Mesendoderm (in vitro differentiated cells): ENCODE measurements at regions not wholly inside any gene's neighbourhood (a gene's known extent, or its start where the extent isn't known, plus 50 kb on each side); places are given as distances from the start of the nearest gene placed in this dataset.

Source experiments
- DNase-seq: peaks from one replicate; pipeline ENCODE4 v3.0.0; 2013
- H2AK5ac ChIP-seq: 2 replicates; pipeline ENCODE4 v1.6.1; 2013; ENCODE audit warnings: low read length, inconsistent platforms
- H2BK120ac ChIP-seq: 2 replicates; pipeline ENCODE4 v1.6.1; 2013; ENCODE audit warnings: low read depth, mild to moderate bottlenecking, low read length, moderate library complexity, mixed read lengths
- H2BK15ac ChIP-seq: replicated peaks from 2 replicates; pipeline ENCODE4 v1.6.1; 2013; ENCODE audit warnings: low read depth, mild to moderate bottlenecking, moderate library complexity
- H2BK5ac ChIP-seq: 2 replicates; pipeline ENCODE4 v1.6.1; 2013; ENCODE audit warnings: low read length, inconsistent platforms
- H3K18ac ChIP-seq: 2 replicates; pipeline ENCODE4 v1.6.1; 2013; ENCODE audit warnings: mild to moderate bottlenecking, low read length, mixed read lengths
- H3K23ac ChIP-seq: one replicate; pipeline ENCODE4 v1.6.1; 2013; ENCODE audit warnings: low read length
- H3K27ac ChIP-seq: 2 replicates; pipeline ENCODE4 v1.5.1; 2013; ENCODE audit warnings: low read depth, mild to moderate bottlenecking, inconsistent platforms, low read length, moderate library complexity
- H3K27me3 ChIP-seq: 2 replicates; pipeline ENCODE4 v1.6.1; 2013; ENCODE audit warnings: low read length, control low read depth, mild to moderate bottlenecking, inconsistent platforms; ENCODE audit not compliant: insufficient read depth, poor library complexity
- H3K36me3 ChIP-seq: 2 replicates; pipeline ENCODE4 v1.6.1; 2013; ENCODE audit warnings: low read length, inconsistent platforms; ENCODE audit not compliant: control insufficient read depth, insufficient read depth
- H3K4ac ChIP-seq: one replicate; pipeline ENCODE4 v1.6.1; 2013; ENCODE audit warnings: low read depth, mild to moderate bottlenecking, low read length, moderate library complexity
- H3K4me1 ChIP-seq: 2 replicates; pipeline ENCODE4 v1.6.1; 2013; ENCODE audit warnings: low read depth, low read length, inconsistent platforms; ENCODE audit not compliant: control insufficient read depth
- H3K4me2 ChIP-seq: 2 replicates; pipeline ENCODE4 v1.6.1; 2013; ENCODE audit warnings: low read length
- H3K4me3 ChIP-seq: 2 replicates; pipeline ENCODE4 v1.5.1; 2013; ENCODE audit warnings: mild to moderate bottlenecking, low read length
- H3K56ac ChIP-seq: one replicate; pipeline ENCODE4 v1.6.1; 2013; ENCODE audit warnings: low read length
- H3K79me1 ChIP-seq: 2 replicates; pipeline ENCODE4 v1.6.1; 2013; ENCODE audit warnings: low read length, inconsistent platforms
- H3K79me2 ChIP-seq: 2 replicates; pipeline ENCODE4 v1.6.1; 2013; ENCODE audit warnings: mild to moderate bottlenecking, low read length; ENCODE audit not compliant: control insufficient read depth, insufficient read depth
- H3K9ac ChIP-seq: 2 replicates; pipeline ENCODE4 v1.6.1; 2013; ENCODE audit warnings: low read length, inconsistent platforms
- H4K5ac ChIP-seq: one replicate; pipeline ENCODE4 v1.6.1; 2013; ENCODE audit warnings: low read length
- H4K8ac ChIP-seq: one replicate; pipeline ENCODE4 v1.6.1; 2013; ENCODE audit warnings: low read depth, mild to moderate bottlenecking, control low read depth, low read length, moderate library complexity
- WGBS: extraction: QIAGEN DNeasy Blood & Tissue Kit; methylation state at CpG from one replicate; pipeline ENCODE4 v1.1.7; 2013; ENCODE audit warnings: low lambda C conversion rate, missing lambda C conversion rate; ENCODE audit not compliant: insufficient coverage; ENCODE audit errors: extremely low coverage; 5-methylcytosine and 5-hydroxymethylcytosine counted together

DNA sequence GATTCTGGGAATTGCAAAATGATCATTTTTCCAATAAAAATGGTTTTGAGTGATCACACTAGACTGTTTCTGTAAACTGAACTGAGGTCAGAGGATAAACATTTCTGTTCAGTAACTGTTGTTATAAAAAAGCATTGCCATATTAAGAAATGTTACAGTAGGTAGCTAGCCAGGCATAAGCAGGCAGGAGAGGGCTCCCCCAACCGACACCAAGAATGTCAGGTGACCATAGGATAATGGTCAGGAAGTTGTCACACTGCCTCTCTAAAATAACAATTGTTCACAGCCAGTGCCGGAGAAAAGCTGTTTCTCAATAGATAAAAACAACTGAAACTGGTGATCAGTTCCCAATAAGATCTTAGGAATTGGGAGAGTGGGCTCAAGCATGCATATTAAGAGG lies 306.2 kb upstream of the SLIT2 start:
- no CpG with 5 or more reads among the region's 2 CpGs for WGBS
- Histone ChIP-seq H2AK5ac (no peak overlapping the region), H2BK15ac (no peak overlapping the region), H3K27ac (no peak overlapping the region), H3K4me3 (no peak overlapping the region), H2BK5ac (no peak overlapping the region), H4K8ac (no peak overlapping the region), H3K36me3 (no peaks in the 10 kb centered on the region), H3K4me1 (peaks cover 4% of the 10 kb centered on the region), H3K56ac (no peak overlapping the region), H3K79me2 (no peaks in the 10 kb centered on the region), H3K23ac (no peak overlapping the region), H3K27me3 (no peaks in the 10 kb centered on the region), H3K4me2 (no peak overlapping the region), H3K9ac (no peak overlapping the region), H4K5ac (no peak overlapping the region), H3K4ac (no peak overlapping the region), H3K79me1 (no peaks in the 10 kb centered on the region), H2BK120ac (no peak overlapping the region), H3K18ac (no peak overlapping the region)
- DNase-seq: peak; percentile 5

DNA sequence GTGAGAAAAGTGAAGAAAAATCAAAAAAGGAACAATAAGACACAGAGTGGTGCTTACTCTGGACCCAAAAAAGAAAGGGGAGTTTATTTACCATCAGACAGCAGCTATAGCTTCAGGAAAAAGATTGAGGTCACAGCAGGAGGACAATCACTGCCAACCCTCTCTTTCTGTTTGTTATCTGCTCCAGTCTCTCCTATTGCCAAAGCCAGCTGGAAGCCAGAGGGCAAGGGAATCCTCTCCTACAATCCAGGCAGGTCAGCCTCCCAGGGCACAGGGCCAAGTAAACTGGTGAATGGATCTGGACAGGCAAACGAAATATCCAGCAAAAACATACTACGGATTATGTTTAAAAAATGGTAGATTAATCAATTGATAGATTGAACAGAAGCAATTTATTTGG lies 306.9 kb upstream of the SLIT2 start:
- no peak overlapping the region for H3K27ac ChIP-seq
- H3K36me3 ChIP-seq: no peaks in the 10 kb centered on the region
- no peak overlapping the region for H3K23ac ChIP-seq
- no peaks in the 10 kb centered on the region for H3K79me1 ChIP-seq
- no peaks in the 10 kb centered on the region for H3K79me2 ChIP-seq
- DNase-seq: peak; percentile 61
- no peak overlapping the region for H3K4ac ChIP-seq
- H2BK120ac ChIP-seq: no peak overlapping the region
- H3K27me3 ChIP-seq: no peaks in the 10 kb centered on the region
- H4K5ac ChIP-seq: no peak overlapping the region
- H4K8ac ChIP-seq: no peak overlapping the region
- H3K4me2 ChIP-seq: no peak overlapping the region
- H3K9ac ChIP-seq: no peak overlapping the region
- no peak overlapping the region for H2BK5ac ChIP-seq
- peaks cover 4% of the 10 kb centered on the region for H3K4me1 ChIP-seq
- no CpG with 5 or more reads among the region's 2 CpGs for WGBS
- no peak overlapping the region for H3K56ac ChIP-seq
- H3K4me3 ChIP-seq: no peak overlapping the region
- H2BK15ac ChIP-seq: no peak overlapping the region
- no peak overlapping the region for H2AK5ac ChIP-seq
- no peak overlapping the region for H3K18ac ChIP-seq

DNA sequence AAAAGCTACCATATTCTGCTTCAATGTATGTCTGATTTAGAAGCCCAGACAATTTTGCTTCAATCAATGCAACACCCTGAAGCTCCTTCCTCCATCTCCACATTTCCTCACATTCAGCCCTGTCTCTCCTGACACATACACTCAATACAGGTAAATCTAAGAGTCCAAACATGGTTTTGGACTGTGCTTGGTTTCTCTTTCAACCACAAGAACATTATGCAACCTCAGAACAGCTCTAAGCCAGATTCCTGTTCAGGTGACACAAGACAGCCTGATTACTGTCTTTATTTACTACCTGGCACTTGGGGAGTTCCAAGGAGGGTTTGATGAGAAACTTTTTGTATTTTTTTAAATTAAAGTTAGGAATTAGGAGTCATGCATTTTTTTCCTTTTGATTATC lies 307.5 kb upstream of the SLIT2 start:
- Histone ChIP-seq H3K4me3 (no peak overlapping the region), H3K23ac (no peak overlapping the region), H3K79me2 (no peaks in the 10 kb centered on the region), H3K56ac (no peak overlapping the region), H2BK15ac (no peak overlapping the region), H2BK120ac (no peak overlapping the region), H3K4me1 (peaks cover 4% of the 10 kb centered on the region), H3K9ac (no peak overlapping the region), H3K4ac (no peak overlapping the region), H3K18ac (no peak overlapping the region), H3K27ac (no peak overlapping the region), H3K27me3 (no peaks in the 10 kb centered on the region), H3K4me2 (no peak overlapping the region), H4K5ac (no peak overlapping the region), H4K8ac (no peak overlapping the region), H2AK5ac (no peak overlapping the region), H3K79me1 (no peaks in the 10 kb centered on the region), H3K36me3 (no peaks in the 10 kb centered on the region), H2BK5ac (no peak overlapping the region)
- DNase-seq: no peak

DNA sequence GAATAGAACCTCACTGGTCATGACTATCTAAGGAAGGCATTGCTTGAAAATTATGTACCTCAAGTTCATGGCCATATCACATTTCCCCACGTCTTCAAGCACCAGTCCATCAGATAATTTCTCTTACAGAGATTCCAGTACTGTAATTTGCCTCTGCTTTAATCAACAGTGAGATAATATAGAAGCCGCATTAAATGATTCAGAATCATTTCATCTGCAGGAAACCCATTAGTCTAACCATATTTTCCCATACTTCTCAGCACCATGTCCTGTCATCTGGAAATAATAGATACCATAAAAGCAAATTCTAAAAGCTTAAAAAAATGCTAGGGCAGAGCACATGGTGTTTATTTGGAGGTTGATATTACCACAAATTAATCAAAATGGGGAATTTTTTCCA lies 310.3 kb upstream of the SLIT2 start:
- DNase-seq: no peak
- Histone ChIP-seq H3K4me1 (peaks cover 4% of the 10 kb centered on the region), H3K4ac (no peak overlapping the region), H4K5ac (no peak overlapping the region), H3K4me3 (no peak overlapping the region), H3K56ac (no peak overlapping the region), H3K27ac (no peak overlapping the region), H3K79me1 (no peaks in the 10 kb centered on the region), H3K27me3 (no peaks in the 10 kb centered on the region), H3K79me2 (no peaks in the 10 kb centered on the region), H3K18ac (no peak overlapping the region), H4K8ac (no peak overlapping the region), H2BK120ac (no peak overlapping the region), H2AK5ac (no peak overlapping the region), H3K23ac (no peak overlapping the region), H2BK15ac (no peak overlapping the region), H2BK5ac (no peak overlapping the region), H3K36me3 (no peaks in the 10 kb centered on the region), H3K4me2 (no peak overlapping the region), H3K9ac (no peak overlapping the region)
- no CpG with 5 or more reads among the region's 2 CpGs for WGBS

DNA sequence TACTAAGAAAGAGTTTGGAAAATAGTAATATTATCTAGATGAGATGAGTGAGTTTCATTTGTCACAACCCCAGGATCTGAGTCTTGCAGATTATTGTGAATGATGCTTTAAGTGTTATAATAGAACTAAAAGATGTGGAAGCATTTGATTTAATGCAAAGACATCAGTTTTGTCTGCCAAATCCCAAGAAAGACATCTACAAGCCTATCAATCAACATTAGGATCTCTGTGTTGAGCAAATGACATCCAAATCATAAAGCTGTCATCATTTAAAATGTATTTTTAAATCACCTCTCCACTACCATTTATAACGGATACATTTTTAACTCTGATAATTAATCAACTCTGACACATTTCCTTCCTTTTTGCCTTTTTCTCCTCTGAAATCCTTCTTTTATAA lies 310.8 kb upstream of the SLIT2 start:
- H2BK120ac ChIP-seq: no peak overlapping the region
- H3K18ac ChIP-seq: no peak overlapping the region
- 100% methylated on average over 1 of the region's 1 CpG for WGBS
- no peak overlapping the region for H2BK5ac ChIP-seq
- no peak for DNase-seq
- no peak overlapping the region for H3K4me2 ChIP-seq
- H3K79me2 ChIP-seq: no peaks in the 10 kb centered on the region
- no peak overlapping the region for H4K5ac ChIP-seq
- H3K56ac ChIP-seq: no peak overlapping the region
- no peak overlapping the region for H3K4me3 ChIP-seq
- no peak overlapping the region for H4K8ac ChIP-seq
- H3K9ac ChIP-seq: no peak overlapping the region
- H3K27ac ChIP-seq: no peak overlapping the region
- peaks cover 4% of the 10 kb centered on the region for H3K4me1 ChIP-seq
- H3K4ac ChIP-seq: no peak overlapping the region
- H3K79me1 ChIP-seq: no peaks in the 10 kb centered on the region
- H3K23ac ChIP-seq: no peak overlapping the region
- no peak overlapping the region for H2BK15ac ChIP-seq
- H3K36me3 ChIP-seq: no peaks in the 10 kb centered on the region
- H3K27me3 ChIP-seq: no peaks in the 10 kb centered on the region
- no peak overlapping the region for H2AK5ac ChIP-seq

DNA sequence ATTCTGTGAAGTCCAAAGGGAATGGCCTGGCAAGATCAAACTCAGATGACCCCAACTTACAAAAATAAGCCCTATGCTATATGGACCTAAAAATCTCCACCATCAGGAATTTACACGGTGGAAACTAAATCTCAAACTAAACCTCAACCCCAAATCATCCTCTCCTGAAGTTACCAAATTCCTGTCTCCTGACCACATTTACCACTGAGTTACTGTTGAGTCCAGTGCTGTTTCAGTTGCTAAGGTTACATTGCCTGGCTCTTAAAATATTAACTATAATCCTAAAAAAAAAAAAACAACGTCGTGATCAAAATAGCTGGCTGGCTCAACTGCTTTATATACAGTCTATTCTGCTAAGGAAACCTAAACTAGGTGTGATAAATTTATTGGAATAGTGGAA lies 315.2 kb upstream of the SLIT2 start:
- Histone ChIP-seq H2BK15ac (no peak overlapping the region), H3K9ac (no peak overlapping the region), H2AK5ac (no peak overlapping the region), H3K79me2 (no peaks in the 10 kb centered on the region), H3K4me1 (no peaks in the 10 kb centered on the region), H3K18ac (no peak overlapping the region), H3K4me3 (no peak overlapping the region), H3K56ac (no peak overlapping the region), H3K27ac (no peak overlapping the region), H4K8ac (no peak overlapping the region), H3K4me2 (no peak overlapping the region), H4K5ac (no peak overlapping the region), H3K27me3 (no peaks in the 10 kb centered on the region), H3K4ac (no peak overlapping the region), H3K23ac (no peak overlapping the region), H3K79me1 (no peaks in the 10 kb centered on the region), H2BK5ac (no peak overlapping the region), H2BK120ac (no peak overlapping the region), H3K36me3 (no peaks in the 10 kb centered on the region)
- WGBS: no CpG with 5 or more reads among the region's 3 CpGs
- DNase-seq: peak; percentile 10
